Gastrocnemius medialis (tissue), 4 donors: ENCODE measurements at regions not wholly inside any gene's neighbourhood (a gene's known extent, or its start where the extent isn't known, plus 50 kb on each side); places are given as distances from the start of the nearest gene placed in this dataset.
"Not testable (repeated sequence)": the region's sequence is repeated elsewhere in the genome, so short reads cannot be mapped to it uniquely, and the experiment has no call there.

ENCODE experiments used
- CTCF ChIP-seq, 5 experiments: fragments of 450-650 bp in 3 of 5; fragments of 200-600 bp in 2 of 5; sonication (generic) in 2 of 5; IDR thresholded peaks in 4 of 5; conservative IDR thresholded peaks in 1 of 5; 1 replicate in 4 of 5; 2 replicates in 1 of 5; pipeline ENCODE4 v1.5.1; 2016 to 2019; ENCODE audit warnings: antibody characterized with exemption in 5 of 5, mild to moderate bottlenecking in 3 of 5, moderate library complexity in 3 of 5
- POLR2A ChIP-seq, 2 donors: fragments of 450-650 bp; IDR thresholded peaks; one replicate each; pipeline ENCODE4 v1.6.1; 2017; ENCODE audit warnings: antibody characterized with exemption in 2 of 2, mild to moderate bottlenecking in 2 of 2, moderate library complexity in 2 of 2

DNA sequence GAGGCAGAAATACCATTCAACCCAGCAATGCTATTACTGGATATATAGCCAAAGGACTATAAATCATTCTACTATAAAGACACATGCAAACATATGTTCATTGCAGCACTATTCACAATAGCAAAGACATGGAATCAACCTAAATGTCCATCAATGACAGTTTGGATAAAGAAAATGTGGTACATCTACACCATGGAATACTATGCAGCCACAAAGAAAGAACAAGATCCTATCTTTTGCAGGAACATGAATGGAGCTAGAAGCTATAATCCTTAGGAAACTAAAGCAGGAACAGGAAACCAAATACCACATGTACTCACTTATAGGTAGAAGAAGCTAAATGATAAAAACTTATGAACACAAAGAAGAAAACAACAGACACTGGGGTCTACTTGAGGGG lies 730.3 kb upstream of the ADGRB3 start:
- TF ChIP-seq POLR2A (IDR thresholded peaks at IDR 0.05); CTCF (IDR thresholded peaks at IDR 0.05 in 4 of 5, conservative IDR thresholded peaks at IDR 0.05 in 1 of 5): not testable (repeated sequence)
